HG03039 (cell line): ENCODE measurements at regions not wholly inside any gene's neighbourhood (a gene's known extent, or its start where the extent isn't known, plus 50 kb on each side); places are given as distances from the start of the nearest gene placed in this dataset.
"Not testable (repeated sequence)": the region's sequence is repeated elsewhere in the genome, so short reads cannot be mapped to it uniquely, and the experiment has no call there.

Experiments used
- ATAC-seq: cut with Tn5 transposase; IDR thresholded peaks from one replicate; pipeline ENCODE4 v1.9.1; 2021; ENCODE audit warnings: mild to moderate bottlenecking, moderate library complexity; ENCODE audit not compliant: unreplicated experiment

GRCh38 chr10:109418795-109419194 lies 504.5 kb downstream of the XPNPEP1 start:
- ATAC-seq, result no peak

GRCh38 chr10:109417803-109418202 lies 505.5 kb downstream of the XPNPEP1 start:
- ATAC-seq, result no peak

GRCh38 chr10:109412353-109412752 lies 511.0 kb downstream of the XPNPEP1 start:
- no peak for ATAC-seq

- no peak for ATAC-seq
These were observed 511.4 kb downstream of the XPNPEP1 start for GRCh38 chr10:109411917-109412316.

- ATAC-seq, result no peak
These were observed 518.0 kb downstream of the XPNPEP1 start for GRCh38 chr10:109405338-109405737.

GRCh38 chr10:109403551-109403950 lies 519.8 kb downstream of the XPNPEP1 start:
- ATAC-seq, result no peak

GRCh38 chr10:109393425-109393824 lies 529.9 kb downstream of the XPNPEP1 start:
- ATAC-seq, result no peak

- ATAC-seq, result no peak
These were observed 536.4 kb downstream of the XPNPEP1 start for GRCh38 chr10:109386921-109387320.

- ATAC-seq, result no peak
These were observed 537.2 kb downstream of the XPNPEP1 start for GRCh38 chr10:109386101-109386500.

- ATAC-seq, result no peak
These were observed 544.1 kb downstream of the XPNPEP1 start for GRCh38 chr10:109379186-109379585.

GRCh38 chr10:109374215-109374614 lies 549.1 kb downstream of the XPNPEP1 start:
- no peak for ATAC-seq

GRCh38 chr10:109359316-109359715 lies 564.0 kb downstream of the XPNPEP1 start:
- no peak for ATAC-seq

- no peak for ATAC-seq
These were observed 565.0 kb downstream of the XPNPEP1 start for GRCh38 chr10:109358325-109358724.

- no peak for ATAC-seq
These were observed 575.0 kb downstream of the XPNPEP1 start for GRCh38 chr10:109348324-109348723.

- no peak for ATAC-seq
These were observed 580.0 kb downstream of the XPNPEP1 start for GRCh38 chr10:109343293-109343692.

- ATAC-seq, result no peak
These were observed 581.3 kb downstream of the XPNPEP1 start for GRCh38 chr10:109341986-109342385.

- ATAC-seq, result no peak
These were observed 595.3 kb downstream of the XPNPEP1 start for GRCh38 chr10:109328001-109328400.

- no peak for ATAC-seq
These were observed 596.0 kb downstream of the XPNPEP1 start for GRCh38 chr10:109327266-109327665.

- ATAC-seq, result no peak
These were observed 598.6 kb downstream of the XPNPEP1 start for GRCh38 chr10:109324721-109325120.

- no peak for ATAC-seq
These were observed 605.5 kb downstream of the XPNPEP1 start for GRCh38 chr10:109317746-109318366.

GRCh38 chr10:109314016-109314415 lies 609.3 kb downstream of the XPNPEP1 start:
- not testable (repeated sequence) for ATAC-seq

GRCh38 chr10:109312555-109312954 lies 610.8 kb downstream of the XPNPEP1 start:
- not testable (repeated sequence) for ATAC-seq

- no peak for ATAC-seq
These were observed 614.3 kb downstream of the XPNPEP1 start for GRCh38 chr10:109308971-109309370.
